Mucosa of rectum (tissue), 2 donors: ENCODE measurements at regions not wholly inside any gene's neighbourhood (a gene's known extent, or its start where the extent isn't known, plus 50 kb on each side); places are given as distances from the start of the nearest gene placed in this dataset.

ENCODE experiments used
- H3K27ac ChIP-seq, 2 donors: one replicate each; pipeline ENCODE4 v1.7.0; 2013; ENCODE audit warnings: inconsistent platforms in 2 of 2, low read depth in 2 of 2, low read length in 2 of 2
- H3K27me3 ChIP-seq, 2 donors: one replicate each; pipeline ENCODE4 v1.7.0; 2013; ENCODE audit warnings: low read length in 2 of 2; ENCODE audit not compliant: control insufficient read depth in 2 of 2, insufficient read depth in 2 of 2
- H3K36me3 ChIP-seq, 2 donors: one replicate each; pipeline ENCODE4 v1.7.0; 2013; ENCODE audit warnings: low read length in 2 of 2; ENCODE audit not compliant: control insufficient read depth in 2 of 2, insufficient read depth in 2 of 2
- H3K4me1 ChIP-seq, 2 donors: one replicate each; pipeline ENCODE4 v1.7.0; 2013; ENCODE audit warnings: low read length in 2 of 2, mild to moderate bottlenecking in 1 of 2; ENCODE audit not compliant: control insufficient read depth in 2 of 2, insufficient read depth in 2 of 2
- H3K4me3 ChIP-seq, 2 donors: one replicate each; pipeline ENCODE4 v1.7.0; 2013; ENCODE audit warnings: low read length in 2 of 2
- H3K9ac ChIP-seq, 2 donors: one replicate each; pipeline ENCODE4 v1.7.0; 2013; ENCODE audit warnings: low read length in 2 of 2, low read depth in 1 of 2, mild to moderate bottlenecking in 1 of 2
- H3K9me3 ChIP-seq, 2 donors: one replicate each; pipeline ENCODE4 v1.7.0; 2013; ENCODE audit warnings: low read length in 2 of 2; ENCODE audit not compliant: control insufficient read depth in 2 of 2
- donor health status: healthy.
- donor health status: Normal muscosa, but diverticular disease.

DNA sequence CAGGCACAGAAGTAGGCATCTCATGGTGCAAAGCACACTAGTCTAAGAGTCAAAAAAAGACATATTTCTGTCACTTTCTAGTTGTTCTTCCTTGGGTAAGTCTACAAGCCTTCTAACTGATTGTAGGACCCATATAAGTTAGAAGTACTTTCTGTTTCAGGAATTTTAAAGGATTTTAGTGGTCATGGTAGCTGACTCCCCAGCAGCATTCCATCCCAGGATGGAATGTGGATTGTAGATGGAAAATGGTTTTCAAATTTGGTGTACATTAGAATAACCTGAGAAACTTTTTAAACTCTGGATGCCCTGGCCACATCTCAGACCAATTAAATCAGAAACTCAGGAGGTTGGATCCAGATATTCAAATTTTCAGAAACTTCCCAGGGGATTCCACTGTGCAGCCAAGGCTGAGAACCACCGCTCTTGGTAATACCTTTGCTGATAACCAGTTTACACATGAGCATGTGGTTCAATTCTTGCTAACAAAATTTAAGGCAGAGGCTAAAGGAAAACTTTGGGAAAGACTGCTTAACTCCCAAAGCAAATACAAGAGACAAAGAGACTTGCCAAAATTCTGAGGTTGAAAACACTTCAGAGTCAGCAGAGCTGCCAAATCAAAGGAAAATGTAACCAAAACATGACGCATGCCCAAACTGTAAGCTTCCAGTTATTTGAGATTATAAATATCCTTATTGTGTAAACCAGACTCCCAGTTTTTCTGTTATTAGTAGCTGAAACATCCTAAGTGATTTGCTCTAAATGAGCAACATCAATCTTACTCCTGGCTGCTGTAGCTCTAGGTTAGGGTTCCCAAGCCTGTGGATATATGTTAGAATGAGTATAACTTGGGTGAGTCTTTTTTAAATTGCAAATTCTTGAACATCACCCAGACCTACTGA lies 145.4 kb upstream of the MTAP start:
- Histone ChIP-seq H3K27ac (no peak overlapping the region), H3K4me3 (no peak overlapping the region), H3K9me3 (no peaks in the 10 kb centered on the region), H3K9ac (no peak overlapping the region), H3K27me3 (no peaks in the 10 kb centered on the region), H3K4me1 (no peaks in the 10 kb centered on the region), H3K36me3 (no peaks in the 10 kb centered on the region)

- Histone ChIP-seq H3K36me3 (no peaks in the 10 kb centered on the region), H3K27me3 (no peaks in the 10 kb centered on the region), H3K4me3 (no peak overlapping the region), H3K9me3 (no peaks in the 10 kb centered on the region), H3K27ac (no peak overlapping the region), H3K9ac (no peak overlapping the region), H3K4me1 (no peaks in the 10 kb centered on the region)
These were observed 144.3 kb upstream of the MTAP start for GRCh38 chr9:21657966-21658667.

DNA sequence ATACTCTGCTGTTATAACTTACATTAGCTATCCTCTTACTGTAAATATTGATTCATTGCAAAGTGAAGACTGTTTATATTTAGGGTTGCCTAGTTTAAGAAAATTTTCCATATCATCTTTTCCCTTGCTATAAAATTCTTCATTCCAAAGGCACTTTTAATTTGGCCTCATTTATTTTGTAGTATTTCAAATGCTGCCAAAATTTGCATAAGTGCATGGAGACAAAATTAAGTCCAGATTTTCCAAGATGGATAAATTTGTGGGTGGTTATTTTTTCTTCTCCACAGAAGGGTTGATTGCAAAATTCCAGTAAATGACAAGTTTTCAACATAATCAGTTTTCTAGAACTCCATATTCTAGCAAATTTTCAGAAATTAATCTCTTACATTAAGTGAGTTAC lies 141.5 kb upstream of the MTAP start:
- Histone ChIP-seq H3K27ac (no peak overlapping the region), H3K4me3 (no peak overlapping the region), H3K36me3 (no peaks in the 10 kb centered on the region)

GRCh38 chr9:21661626-21662025 lies 140.8 kb upstream of the MTAP start:
- no peak overlapping the region for H3K4me3 ChIP-seq

More for the DNA sequence above, 141.5 kb upstream of the MTAP start:
- Histone ChIP-seq H3K9me3 (no peaks in the 10 kb centered on the region), H3K9ac (no peak overlapping the region), H3K27me3 (no peaks in the 10 kb centered on the region), H3K4me1 (no peaks in the 10 kb centered on the region)

GRCh38 chr9:21668516-21668915 lies 133.9 kb upstream of the MTAP start:
- Histone ChIP-seq H3K9ac (no peak overlapping the region), H3K4me3 (no peak overlapping the region), H3K4me1 (no peaks in the 10 kb centered on the region), H3K27me3 (no peaks in the 10 kb centered on the region), H3K27ac (no peak overlapping the region), H3K36me3 (no peaks in the 10 kb centered on the region), H3K9me3 (no peaks in the 10 kb centered on the region)

More at GRCh38 chr9:21661626-21662025, 140.8 kb upstream of the MTAP start:
- no peak overlapping the region for H3K9ac ChIP-seq
- H3K27ac ChIP-seq, result no peak overlapping the region
- no peaks in the 10 kb centered on the region for H3K9me3 ChIP-seq
- H3K27me3 ChIP-seq, result no peaks in the 10 kb centered on the region
- no peaks in the 10 kb centered on the region for H3K36me3 ChIP-seq
- no peaks in the 10 kb centered on the region for H3K4me1 ChIP-seq

- Histone ChIP-seq H3K36me3 (no peaks in the 10 kb centered on the region), H3K27ac (no peak overlapping the region), H3K27me3 (no peaks in the 10 kb centered on the region), H3K9ac (no peak overlapping the region), H3K9me3 (no peaks in the 10 kb centered on the region), H3K4me1 (no peaks in the 10 kb centered on the region), H3K4me3 (no peak overlapping the region)
These were observed 132.7 kb upstream of the MTAP start for GRCh38 chr9:21669701-21670100.

DNA sequence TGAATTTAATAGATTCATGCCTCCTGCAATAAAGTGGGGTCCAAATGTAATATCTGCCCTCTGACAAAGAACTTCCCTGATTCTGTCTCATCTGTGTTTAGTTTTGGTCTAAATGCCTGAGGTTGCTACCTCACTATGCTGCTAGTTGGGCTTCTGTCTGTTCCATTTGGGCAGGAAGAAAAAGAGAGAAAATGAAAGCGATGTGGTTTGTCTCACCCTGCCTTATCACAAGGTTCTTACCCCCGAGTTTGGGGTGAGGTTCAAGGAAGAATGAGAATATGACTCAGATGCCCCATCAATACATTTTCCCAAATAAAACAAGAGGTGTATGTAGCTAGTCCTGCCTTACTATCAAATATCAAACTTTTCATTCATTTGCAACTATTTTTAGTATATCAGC lies 132.1 kb upstream of the MTAP start:
- no peak overlapping the region for H3K9ac ChIP-seq
- H3K27ac ChIP-seq, result no peak overlapping the region
- H3K36me3 ChIP-seq, result no peaks in the 10 kb centered on the region
- no peaks in the 10 kb centered on the region for H3K4me1 ChIP-seq
- H3K9me3 ChIP-seq, result no peaks in the 10 kb centered on the region
- H3K4me3 ChIP-seq, result no peak overlapping the region
- no peaks in the 10 kb centered on the region for H3K27me3 ChIP-seq

DNA sequence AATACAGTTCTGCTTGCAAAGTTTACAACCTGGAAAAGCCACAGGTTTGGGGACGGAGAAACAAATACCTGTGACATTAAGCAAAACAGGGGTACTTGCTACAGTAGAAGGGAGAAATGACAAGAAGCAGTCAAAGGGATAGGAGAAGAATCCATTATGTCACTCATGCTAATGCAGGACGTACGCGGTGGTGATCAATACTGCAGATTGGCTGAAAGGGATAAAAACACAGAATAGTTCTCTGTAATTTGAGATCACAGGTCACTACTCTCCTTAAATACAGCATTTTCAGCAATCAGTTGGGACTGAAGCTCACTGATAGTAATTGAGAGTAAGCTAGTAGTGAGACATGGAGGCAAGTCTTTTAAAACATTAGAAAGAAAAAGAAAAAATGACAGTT lies 130.3 kb upstream of the MTAP start:
- H3K4me3 ChIP-seq, result no peak overlapping the region
- no peak overlapping the region for H3K9ac ChIP-seq
- no peaks in the 10 kb centered on the region for H3K4me1 ChIP-seq
- H3K9me3 ChIP-seq, result no peaks in the 10 kb centered on the region
- H3K27me3 ChIP-seq, result no peaks in the 10 kb centered on the region
- no peaks in the 10 kb centered on the region for H3K36me3 ChIP-seq
- H3K27ac ChIP-seq, result no peak overlapping the region

DNA sequence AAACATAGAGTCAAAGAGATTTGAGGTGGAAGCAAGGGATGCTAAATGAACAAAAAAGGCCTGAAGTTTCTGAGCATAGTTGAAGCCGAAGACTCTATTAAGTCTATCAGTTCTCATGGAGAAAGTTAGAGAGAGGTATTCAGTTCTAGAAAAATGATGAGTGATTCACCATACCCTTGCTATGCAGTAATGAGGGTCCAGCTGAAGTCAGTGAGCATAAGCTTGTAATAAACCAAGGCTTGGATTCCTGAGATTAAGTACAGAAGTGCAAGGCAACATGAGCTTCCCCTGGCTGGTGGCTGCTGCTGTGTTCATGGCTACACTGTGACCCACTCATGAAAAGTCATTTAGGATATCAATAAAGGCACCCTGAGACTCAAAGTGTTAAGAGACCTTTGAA lies 129.7 kb upstream of the MTAP start:
- Histone ChIP-seq H3K4me3 (no peak overlapping the region), H3K27ac (no peak overlapping the region), H3K4me1 (no peaks in the 10 kb centered on the region), H3K36me3 (no peaks in the 10 kb centered on the region), H3K27me3 (no peaks in the 10 kb centered on the region), H3K9ac (no peak overlapping the region), H3K9me3 (no peaks in the 10 kb centered on the region)

- no peaks in the 10 kb centered on the region for H3K36me3 ChIP-seq
- H3K4me3 ChIP-seq, result no peak overlapping the region
- H3K27ac ChIP-seq, result no peak overlapping the region
- no peaks in the 10 kb centered on the region for H3K4me1 ChIP-seq
- no peak overlapping the region for H3K9ac ChIP-seq
- no peaks in the 10 kb centered on the region for H3K9me3 ChIP-seq
- no peaks in the 10 kb centered on the region for H3K27me3 ChIP-seq
These were observed 127.5 kb upstream of the MTAP start for GRCh38 chr9:21674894-21675293.
